Activated naive CD4-positive, alpha-beta T cell treated with anti-CD3 and anti-CD28 coated beads, Interleukin-2, amount 10 ng/mL, durations not matched to agents 7 days and 5 days (primary cell): ENCODE measurements at regions not wholly inside any gene's neighbourhood (a gene's known extent, or its start where the extent isn't known, plus 50 kb on each side); places are given as distances from the start of the nearest gene placed in this dataset.
"Not testable (repeated sequence)": the region's sequence is repeated elsewhere in the genome, so short reads cannot be mapped to it uniquely, and the experiment has no call there.

Experiments
- CTCF ChIA-PET: fragments of 350-600 bp; sonication (Branson Sonifier 250); formaldehyde crosslinking; loops from one replicate; lab custom pipeline; 2021; ENCODE audit warnings: antibody characterized with exemption; lab: Charles Lee
- DNase-seq: peaks from one replicate; pipeline ENCODE4 v3.0.0-alpha.2; 2020
- H3K27ac Mint-ChIP-seq: one replicate; pipeline ENCODE4 v1.8.0; 2021; ENCODE audit warnings: mild to moderate bottlenecking, moderate library complexity, mixed read lengths
- H3K27me3 Mint-ChIP-seq: one replicate; pipeline ENCODE4 v1.8.0; 2021; ENCODE audit warnings: mild to moderate bottlenecking, mixed read lengths
- H3K36me3 Mint-ChIP-seq: one replicate; pipeline ENCODE4 v1.8.0; 2021; ENCODE audit warnings: mixed read lengths
- H3K4me1 Mint-ChIP-seq: one replicate; pipeline ENCODE4 v1.8.0; 2021; ENCODE audit warnings: mixed read lengths
- H3K4me3 Mint-ChIP-seq: one replicate; pipeline ENCODE4 v1.8.0; 2021; ENCODE audit warnings: mild to moderate bottlenecking, moderate library complexity, mixed read lengths
- H3K9me3 Mint-ChIP-seq: one replicate; pipeline ENCODE4 v1.8.0; 2021; ENCODE audit warnings: mixed read lengths

DNA sequence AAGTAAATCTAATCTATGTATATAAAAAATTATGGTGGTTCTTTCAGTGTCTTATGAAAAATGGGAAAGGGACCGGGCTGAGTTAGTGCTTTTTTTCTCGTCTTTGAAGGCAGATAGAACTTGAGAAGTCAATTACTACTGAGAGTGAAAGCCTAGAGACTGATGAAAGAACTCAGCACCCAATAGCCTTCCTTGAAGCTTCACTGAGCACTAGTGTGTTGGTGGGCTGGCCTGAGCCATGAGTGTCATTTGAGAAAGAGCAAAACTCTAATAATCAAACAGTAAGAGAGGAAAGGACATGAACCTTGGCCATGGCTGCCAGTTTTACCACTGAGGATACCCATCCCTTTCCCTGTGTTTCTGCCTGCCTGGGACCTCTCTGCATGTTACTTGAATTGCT lies 428.3 kb upstream of the RASGRP1 start:
- no peak for DNase-seq
- Mint-ChIP-seq H3K9me3 (no peaks in the 10 kb centered on the region), H3K27ac (no peak overlapping the region), H3K27me3 (no peaks in the 10 kb centered on the region), H3K4me1 (no peaks in the 10 kb centered on the region), H3K4me3 (no peak overlapping the region), H3K36me3 (no peaks in the 10 kb centered on the region)
- CTCF ChIA-PET, result no interaction called here

DNA sequence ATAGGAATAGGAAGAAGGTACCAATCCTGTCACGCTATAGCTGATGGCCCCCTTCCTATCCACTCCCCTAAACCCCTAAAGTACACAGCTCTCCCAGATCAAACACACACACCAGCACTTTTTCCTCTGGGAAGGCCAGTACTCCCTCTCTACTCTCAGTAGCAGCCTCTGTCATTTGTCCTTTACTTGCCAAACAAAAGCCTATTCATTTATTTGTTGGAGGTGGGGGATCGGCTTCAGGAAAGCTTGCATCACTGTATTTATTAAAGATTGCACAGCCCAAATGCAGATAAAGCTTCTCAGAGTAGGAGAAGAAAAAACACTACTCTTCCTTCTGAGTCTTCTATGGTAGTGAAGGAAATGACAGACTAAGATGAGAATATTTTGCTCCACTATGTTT lies 429.7 kb upstream of the RASGRP1 start:
- Mint-ChIP-seq H3K27ac (no peak overlapping the region), H3K9me3 (no peaks in the 10 kb centered on the region), H3K4me1 (no peaks in the 10 kb centered on the region), H3K27me3 (no peaks in the 10 kb centered on the region), H3K36me3 (no peaks in the 10 kb centered on the region), H3K4me3 (no peak overlapping the region)
- DNase-seq, result no peak
- CTCF ChIA-PET, result no interaction called here

DNA sequence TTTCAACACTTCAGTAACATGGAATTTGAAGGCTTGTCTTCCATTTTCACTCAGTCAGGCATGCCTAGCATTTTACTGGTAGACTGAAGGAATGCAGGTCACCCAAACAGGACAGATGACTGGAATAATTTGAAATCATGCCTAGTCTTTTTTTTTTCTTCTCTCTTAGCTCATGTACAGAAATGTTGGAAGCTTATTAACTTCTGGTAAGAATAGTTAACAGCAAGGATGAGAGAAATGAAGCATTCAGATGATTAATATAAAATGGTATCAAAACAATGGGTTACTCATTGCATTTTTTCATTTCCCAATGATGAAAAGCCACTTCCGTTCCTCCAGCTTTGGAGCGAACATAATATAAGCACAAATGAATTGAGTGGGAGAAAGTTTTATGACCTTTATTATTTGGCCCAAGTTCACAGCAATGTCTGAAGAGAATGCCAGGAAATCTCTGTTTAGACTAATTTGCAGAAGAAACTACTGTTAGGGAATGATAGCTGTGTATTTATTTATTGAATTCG lies 431.6 kb upstream of the RASGRP1 start:
- CTCF ChIA-PET, result no interaction called here
- H3K36me3 Mint-ChIP-seq, result no peaks in the 10 kb centered on the region
- peaks cover 7% of the 10 kb centered on the region for H3K27me3 Mint-ChIP-seq
- no peak for DNase-seq
- H3K27ac Mint-ChIP-seq, result no peak overlapping the region
- H3K4me1 Mint-ChIP-seq, result peaks cover 8% of the 10 kb centered on the region
- H3K4me3 Mint-ChIP-seq, result no peak overlapping the region
- peaks cover 2% of the 10 kb centered on the region for H3K9me3 Mint-ChIP-seq

GRCh38 chr15:38997841-38998240 lies 433.2 kb upstream of the RASGRP1 start:
- H3K4me3 Mint-ChIP-seq, result no peak overlapping the region
- H3K36me3 Mint-ChIP-seq, result no peaks in the 10 kb centered on the region
- no peak for DNase-seq
- CTCF ChIA-PET, result no interaction called here
- H3K4me1 Mint-ChIP-seq, result peaks cover 8% of the 10 kb centered on the region
- H3K27ac Mint-ChIP-seq, result no peak overlapping the region
- peaks cover 9% of the 10 kb centered on the region for H3K27me3 Mint-ChIP-seq
- peaks cover 2% of the 10 kb centered on the region for H3K9me3 Mint-ChIP-seq

DNA sequence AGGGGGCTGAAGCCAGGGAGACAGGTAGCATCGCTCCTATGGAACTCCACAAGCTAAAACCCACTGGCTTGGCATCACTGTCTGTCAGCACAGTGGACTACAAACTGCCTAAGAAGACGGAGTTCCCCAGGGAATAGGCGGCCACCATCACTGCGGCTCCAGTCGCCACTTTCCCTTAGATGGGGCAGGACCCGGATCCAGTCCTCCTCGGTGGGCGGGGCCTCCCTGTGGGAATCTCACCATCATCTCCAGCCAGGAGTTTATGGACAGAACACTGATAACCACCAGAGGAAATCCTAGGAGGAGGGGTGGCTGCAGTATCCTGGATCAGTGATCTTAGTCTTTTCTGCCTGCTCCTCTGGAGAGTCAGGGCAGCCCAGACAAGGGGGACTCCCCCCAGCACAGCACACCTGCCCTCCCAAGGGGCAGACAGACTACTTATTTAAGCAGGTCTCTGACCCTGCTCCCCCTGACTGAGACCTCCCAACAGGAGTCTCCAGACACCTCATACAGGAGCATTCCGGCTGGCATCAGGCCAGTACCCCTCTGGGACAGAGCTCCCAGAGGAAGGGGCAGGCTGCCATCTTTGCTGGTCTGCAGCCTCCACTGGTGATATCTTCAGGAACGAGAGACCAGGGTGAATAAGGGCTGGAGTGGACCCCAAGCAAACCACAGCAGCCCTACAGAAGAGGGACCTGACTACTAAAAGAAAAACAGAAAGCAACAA lies 435.6 kb upstream of the RASGRP1 start:
- Mint-ChIP-seq H3K4me3 (no peak overlapping the region), H3K4me1 (peaks cover 8% of the 10 kb centered on the region), H3K36me3 (no peaks in the 10 kb centered on the region), H3K9me3 (peaks cover 5% of the 10 kb centered on the region), H3K27me3 (peaks cover 9% of the 10 kb centered on the region), H3K27ac (no peak overlapping the region)
- CTCF ChIA-PET, result no interaction called here
- no peak for DNase-seq

GRCh38 chr15:39009740-39010139 lies 445.1 kb upstream of the RASGRP1 start:
- Mint-ChIP-seq H3K4me3 (no peak overlapping the region), H3K4me1 (no peaks in the 10 kb centered on the region), H3K9me3 (peaks cover 14% of the 10 kb centered on the region), H3K36me3 (no peaks in the 10 kb centered on the region), H3K27me3 (no peaks in the 10 kb centered on the region), H3K27ac (no peak overlapping the region)
- CTCF ChIA-PET, result no interaction called here
- no peak for DNase-seq

DNA sequence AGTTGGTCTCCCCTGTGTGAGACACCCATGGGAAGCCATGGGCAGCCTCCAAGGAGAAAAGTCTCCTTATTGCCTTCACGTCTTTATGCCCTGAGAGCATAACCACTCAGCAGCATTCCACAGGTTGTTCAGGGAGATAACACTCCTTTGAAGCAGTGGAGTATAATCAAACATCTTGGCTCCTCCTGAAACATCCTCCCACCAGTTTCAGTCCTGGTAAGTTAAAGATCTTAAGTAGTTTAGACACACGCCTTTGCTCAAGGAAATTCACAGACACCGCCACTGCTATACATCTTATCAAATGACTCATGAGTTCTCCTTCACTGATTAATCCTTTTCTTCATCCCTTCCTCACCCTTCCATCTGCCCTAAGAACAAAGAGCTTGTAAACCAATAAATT lies 446.5 kb upstream of the RASGRP1 start:
- CTCF ChIA-PET, H3K36me3 Mint-ChIP-seq, H3K4me1 Mint-ChIP-seq, H3K27me3 Mint-ChIP-seq, DNase-seq, H3K27ac Mint-ChIP-seq, H3K4me3 Mint-ChIP-seq: not testable (repeated sequence)
- H3K9me3 Mint-ChIP-seq, result peaks cover 12% of the 10 kb centered on the region

GRCh38 chr15:39013262-39013661 lies 448.6 kb upstream of the RASGRP1 start:
- CTCF ChIA-PET, result no interaction called here
- Mint-ChIP-seq H3K4me3 (no peak overlapping the region), H3K27me3 (no peaks in the 10 kb centered on the region), H3K4me1 (no peaks in the 10 kb centered on the region), H3K36me3 (no peaks in the 10 kb centered on the region), H3K9me3 (peaks cover 9% of the 10 kb centered on the region), H3K27ac (no peak overlapping the region)
- no peak for DNase-seq

DNA sequence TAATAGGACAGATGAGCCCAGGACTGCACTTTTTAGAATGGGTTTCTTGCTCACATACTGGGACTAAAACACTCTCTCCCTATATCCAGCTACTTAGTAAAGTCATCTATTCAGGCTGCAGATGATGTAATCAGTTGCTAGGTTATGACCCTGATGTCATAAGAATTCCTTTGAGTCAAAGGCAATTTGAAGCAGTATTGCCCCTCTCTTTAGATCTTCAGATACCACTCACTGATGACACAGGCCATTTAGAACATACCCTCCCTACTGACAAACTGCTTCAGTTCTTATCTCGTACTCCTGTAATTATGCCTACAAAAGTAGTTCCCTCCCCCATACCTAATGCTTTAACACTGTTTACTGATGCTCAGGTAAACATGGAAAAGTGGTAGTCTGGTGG lies 450.1 kb upstream of the RASGRP1 start:
- H3K27me3 Mint-ChIP-seq, result no peaks in the 10 kb centered on the region
- H3K4me1 Mint-ChIP-seq, result no peaks in the 10 kb centered on the region
- H3K4me3 Mint-ChIP-seq, result no peak overlapping the region
- CTCF ChIA-PET, result no interaction called here
- DNase-seq, result no peak
- no peak overlapping the region for H3K27ac Mint-ChIP-seq
- H3K36me3 Mint-ChIP-seq, result no peaks in the 10 kb centered on the region
- peaks cover 5% of the 10 kb centered on the region for H3K9me3 Mint-ChIP-seq

GRCh38 chr15:39016706-39017105 lies 452.1 kb upstream of the RASGRP1 start:
- CTCF ChIA-PET, result no interaction called here
- Mint-ChIP-seq H3K36me3 (no peaks in the 10 kb centered on the region), H3K27ac (no peak overlapping the region), H3K9me3 (no peaks in the 10 kb centered on the region), H3K4me3 (no peak overlapping the region), H3K4me1 (no peaks in the 10 kb centered on the region), H3K27me3 (peaks cover 3% of the 10 kb centered on the region)
- DNase-seq, result no peak

DNA sequence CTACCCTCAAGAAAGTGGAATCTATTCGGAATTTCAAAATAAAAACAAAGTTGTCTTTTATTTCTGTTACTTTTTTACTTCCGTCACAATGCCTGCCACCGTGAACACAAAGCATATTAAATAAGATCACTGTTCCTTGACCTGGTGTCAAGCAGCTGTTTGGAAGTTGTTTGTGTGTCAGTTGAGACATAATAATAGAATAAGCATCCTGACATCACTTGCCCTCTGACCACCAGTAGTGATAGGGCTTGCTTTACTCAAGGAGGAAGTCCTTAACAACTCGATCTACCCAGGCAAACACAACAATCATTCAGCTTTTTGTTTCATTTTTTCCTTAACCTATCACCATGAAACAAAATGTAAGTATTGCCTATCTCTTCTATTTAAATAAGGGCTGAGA lies 454.4 kb upstream of the RASGRP1 start:
- Mint-ChIP-seq H3K4me1 (no peaks in the 10 kb centered on the region), H3K9me3 (no peaks in the 10 kb centered on the region), H3K27ac (no peak overlapping the region), H3K27me3 (peaks cover 6% of the 10 kb centered on the region), H3K4me3 (no peak overlapping the region), H3K36me3 (no peaks in the 10 kb centered on the region)
- no peak for DNase-seq
- CTCF ChIA-PET, result no interaction called here

GRCh38 chr15:39021341-39021740 lies 456.7 kb upstream of the RASGRP1 start:
- CTCF ChIA-PET, result interaction anchor here (0.6 kb wide), 1 partner anchor 118 kb away, joined by 3 read pairs; no protein-coding TSS in a partner anchor
- no peaks in the 10 kb centered on the region for H3K36me3 Mint-ChIP-seq
- no peaks in the 10 kb centered on the region for H3K4me1 Mint-ChIP-seq
- H3K27ac Mint-ChIP-seq, result no peak overlapping the region
- H3K4me3 Mint-ChIP-seq, result no peak overlapping the region
- no peaks in the 10 kb centered on the region for H3K9me3 Mint-ChIP-seq
- DNase-seq, result no peak
- peaks cover 12% of the 10 kb centered on the region for H3K27me3 Mint-ChIP-seq

DNA sequence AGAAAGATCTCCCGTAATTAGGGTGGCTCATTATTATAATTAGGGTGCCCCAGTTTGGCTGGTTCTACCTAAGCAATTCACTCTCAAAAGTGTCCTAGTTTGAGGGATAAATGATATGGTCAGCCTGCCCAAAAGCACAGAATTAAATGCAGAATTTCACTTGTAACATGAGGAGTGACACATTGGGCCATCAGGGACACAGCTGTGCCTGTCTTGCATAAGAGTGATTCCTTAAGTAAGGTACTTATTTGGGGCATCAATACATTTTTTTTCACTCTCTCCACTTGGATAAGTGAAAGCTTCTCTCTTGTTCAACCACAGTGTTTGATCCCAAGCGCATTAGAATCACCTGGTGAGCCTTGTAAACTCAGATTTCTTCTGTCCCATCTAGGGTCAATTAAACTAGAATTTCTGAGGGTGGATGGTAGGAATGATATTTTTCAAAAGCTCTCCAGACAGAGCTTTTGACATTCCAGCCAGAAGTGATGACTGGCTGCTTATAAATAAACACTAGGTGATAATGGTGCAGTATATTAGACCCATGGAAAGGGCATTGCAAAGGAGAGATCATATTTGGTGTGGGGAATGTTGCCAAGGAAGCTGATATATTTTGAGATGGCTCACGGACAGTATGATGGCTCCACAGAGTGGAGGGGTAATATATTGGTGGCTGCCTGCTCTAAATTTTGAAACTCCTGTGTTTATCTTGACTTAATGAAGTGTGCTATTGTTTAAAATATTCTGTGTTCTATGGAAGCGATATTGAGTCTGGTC lies 458.1 kb upstream of the RASGRP1 start:
- no peak overlapping the region for H3K4me3 Mint-ChIP-seq
- DNase-seq, result no peak
- no peaks in the 10 kb centered on the region for H3K9me3 Mint-ChIP-seq
- peaks cover 12% of the 10 kb centered on the region for H3K27me3 Mint-ChIP-seq
- no peak overlapping the region for H3K27ac Mint-ChIP-seq
- H3K36me3 Mint-ChIP-seq, result no peaks in the 10 kb centered on the region
- CTCF ChIA-PET, result no interaction called here
- H3K4me1 Mint-ChIP-seq, result no peaks in the 10 kb centered on the region

- Mint-ChIP-seq H3K4me3 (no peak overlapping the region), H3K36me3 (no peaks in the 10 kb centered on the region), H3K27me3 (peaks cover 9% of the 10 kb centered on the region), H3K4me1 (no peaks in the 10 kb centered on the region), H3K9me3 (no peaks in the 10 kb centered on the region), H3K27ac (no peak overlapping the region)
- CTCF ChIA-PET, result no interaction called here
- no peak for DNase-seq
These were observed 460.7 kb upstream of the RASGRP1 start for GRCh38 chr15:39025321-39025720.

- Mint-ChIP-seq H3K36me3 (no peaks in the 10 kb centered on the region), H3K4me3 (no peak overlapping the region), H3K4me1 (no peaks in the 10 kb centered on the region), H3K9me3 (no peaks in the 10 kb centered on the region), H3K27ac (no peak overlapping the region), H3K27me3 (peaks cover 9% of the 10 kb centered on the region)
- CTCF ChIA-PET, result no interaction called here
- DNase-seq, result no peak
These were observed 461.3 kb upstream of the RASGRP1 start for GRCh38 chr15:39025881-39026280.
